DMS79 (cell line): ENCODE measurements at regions not wholly inside any gene's neighbourhood (a gene's known extent, or its start where the extent isn't known, plus 50 kb on each side); places are given as distances from the start of the nearest gene placed in this dataset.
"Not testable (repeated sequence)": the region's sequence is repeated elsewhere in the genome, so short reads cannot be mapped to it uniquely, and the experiment has no call there.

Source experiments
- DNase-seq: peaks from one replicate; lab custom pipeline; 2025; lab: John Stamatoyannopoulos, UW

GRCh38 chr2:185988907-185989306 lies 250.3 kb downstream of the FSIP2 start:
- DNase-seq, result not testable (repeated sequence)

- no peak for DNase-seq
Observed at GRCh38 chr2:185990861-185991525, 252.4 kb downstream of the FSIP2 start.

- no peak for DNase-seq
Observed at GRCh38 chr2:185998562-185999070, 260.0 kb downstream of the FSIP2 start.

- no peak for DNase-seq
Observed at GRCh38 chr2:186009341-186009740, 270.7 kb downstream of the FSIP2 start.

GRCh38 chr2:186017278-186017677 lies 278.7 kb downstream of the FSIP2 start:
- DNase-seq, result no peak

GRCh38 chr2:186024921-186025320 lies 286.3 kb downstream of the FSIP2 start:
- DNase-seq, result no peak

GRCh38 chr2:186027922-186028321 lies 289.3 kb downstream of the FSIP2 start:
- DNase-seq, result no peak

- DNase-seq, result no peak
Observed at GRCh38 chr2:186031229-186031628, 292.6 kb downstream of the FSIP2 start.

- no peak for DNase-seq
Observed at GRCh38 chr2:186032102-186032738, 293.6 kb downstream of the FSIP2 start.

- DNase-seq, result no peak
Observed at GRCh38 chr2:186032930-186033329, 294.3 kb downstream of the FSIP2 start.

GRCh38 chr2:186033541-186033940 lies 294.9 kb downstream of the FSIP2 start:
- DNase-seq, result no peak

- DNase-seq, result no peak
Observed at GRCh38 chr2:186036862-186037449, 298.4 kb downstream of the FSIP2 start.

- DNase-seq, result no peak
Observed at GRCh38 chr2:186042207-186043028, 303.8 kb downstream of the FSIP2 start.

GRCh38 chr2:186044761-186045160 lies 306.2 kb downstream of the FSIP2 start:
- no peak for DNase-seq

- no peak for DNase-seq
Observed at GRCh38 chr2:186052930-186053329, 314.3 kb downstream of the FSIP2 start.

GRCh38 chr2:186058614-186059013 lies 320.0 kb downstream of the FSIP2 start:
- DNase-seq, result no peak

GRCh38 chr2:186059096-186059495 lies 320.5 kb downstream of the FSIP2 start:
- no peak for DNase-seq

GRCh38 chr2:186060744-186061440 lies 322.3 kb downstream of the FSIP2 start:
- no peak for DNase-seq

- no peak for DNase-seq
Observed at GRCh38 chr2:186064507-186064906, 325.9 kb downstream of the FSIP2 start.

GRCh38 chr2:186065491-186065890 lies 326.9 kb downstream of the FSIP2 start:
- DNase-seq, result no peak

GRCh38 chr2:186068139-186068801 lies 329.7 kb downstream of the FSIP2 start:
- no peak for DNase-seq
